NB4 (cell line): ENCODE measurements at regions not wholly inside any gene's neighbourhood (a gene's known extent, or its start where the extent isn't known, plus 50 kb on each side); places are given as distances from the start of the nearest gene placed in this dataset.
"Not testable (repeated sequence)": the region's sequence is repeated elsewhere in the genome, so short reads cannot be mapped to it uniquely, and the experiment has no call there.

Experiments
- DNase-seq: peaks from one replicate; pipeline ENCODE4 v3.0.0; 2010; ENCODE audit warnings: low read depth
- H3K4me3 ChIP-seq: one replicate; pipeline ENCODE4 v1.5.1; 2011; ENCODE audit warnings: mild to moderate bottlenecking, low read depth, low read length, moderate library complexity
- MAX ChIP-seq: IDR thresholded peaks from 2 replicates; pipeline ENCODE4 v1.6.1; 2011; ENCODE audit warnings: low read depth, low read length
- MYC ChIP-seq: IDR thresholded peaks from 2 replicates; pipeline ENCODE4 v1.6.1; 2011; ENCODE audit warnings: low read depth, low read length
- POLR2A ChIP-seq: IDR thresholded peaks from 2 replicates; pipeline ENCODE4 v1.6.1; 2011; ENCODE audit warnings: mild to moderate bottlenecking; ENCODE audit not compliant: insufficient read length; ENCODE audit errors: extremely low read depth
- TF ChIP-seq, protein P1 (sequence below): IDR thresholded peaks from one replicate; pipeline ENCODE4 v1.5.1; 2012; ENCODE audit warnings: low read depth, low read length

DNA sequence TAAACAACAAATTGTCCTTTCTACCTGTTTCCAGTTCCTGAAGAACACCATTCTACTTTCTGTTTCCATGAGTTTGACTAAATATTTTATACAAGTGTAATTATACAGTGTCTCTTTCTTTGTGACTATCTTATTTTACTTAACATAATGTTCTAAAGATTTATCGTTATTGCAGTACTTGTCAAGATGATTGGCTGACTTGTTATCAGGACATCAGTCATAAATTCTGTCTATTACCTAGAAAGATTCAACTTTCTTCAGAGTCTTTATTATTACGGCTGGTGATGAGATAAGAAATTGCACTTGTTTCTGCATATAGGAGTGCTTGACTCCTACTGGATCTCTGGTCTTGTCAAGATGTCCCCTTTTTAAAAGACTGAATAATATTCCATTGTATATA, 93.9 kb upstream of the ZNF92 start:
- TF ChIP-seq MAX: no peak
- TF ChIP-seq, protein P1, sequence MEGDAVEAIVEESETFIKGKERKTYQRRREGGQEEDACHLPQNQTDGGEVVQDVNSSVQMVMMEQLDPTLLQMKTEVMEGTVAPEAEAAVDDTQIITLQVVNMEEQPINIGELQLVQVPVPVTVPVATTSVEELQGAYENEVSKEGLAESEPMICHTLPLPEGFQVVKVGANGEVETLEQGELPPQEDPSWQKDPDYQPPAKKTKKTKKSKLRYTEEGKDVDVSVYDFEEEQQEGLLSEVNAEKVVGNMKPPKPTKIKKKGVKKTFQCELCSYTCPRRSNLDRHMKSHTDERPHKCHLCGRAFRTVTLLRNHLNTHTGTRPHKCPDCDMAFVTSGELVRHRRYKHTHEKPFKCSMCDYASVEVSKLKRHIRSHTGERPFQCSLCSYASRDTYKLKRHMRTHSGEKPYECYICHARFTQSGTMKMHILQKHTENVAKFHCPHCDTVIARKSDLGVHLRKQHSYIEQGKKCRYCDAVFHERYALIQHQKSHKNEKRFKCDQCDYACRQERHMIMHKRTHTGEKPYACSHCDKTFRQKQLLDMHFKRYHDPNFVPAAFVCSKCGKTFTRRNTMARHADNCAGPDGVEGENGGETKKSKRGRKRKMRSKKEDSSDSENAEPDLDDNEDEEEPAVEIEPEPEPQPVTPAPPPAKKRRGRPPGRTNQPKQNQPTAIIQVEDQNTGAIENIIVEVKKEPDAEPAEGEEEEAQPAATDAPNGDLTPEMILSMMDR: no peak
- no peak for TF ChIP-seq MYC
- no peak for TF ChIP-seq POLR2A
- no peak overlapping the region for H3K4me3 ChIP-seq
- DNase-seq: no peak

DNA sequence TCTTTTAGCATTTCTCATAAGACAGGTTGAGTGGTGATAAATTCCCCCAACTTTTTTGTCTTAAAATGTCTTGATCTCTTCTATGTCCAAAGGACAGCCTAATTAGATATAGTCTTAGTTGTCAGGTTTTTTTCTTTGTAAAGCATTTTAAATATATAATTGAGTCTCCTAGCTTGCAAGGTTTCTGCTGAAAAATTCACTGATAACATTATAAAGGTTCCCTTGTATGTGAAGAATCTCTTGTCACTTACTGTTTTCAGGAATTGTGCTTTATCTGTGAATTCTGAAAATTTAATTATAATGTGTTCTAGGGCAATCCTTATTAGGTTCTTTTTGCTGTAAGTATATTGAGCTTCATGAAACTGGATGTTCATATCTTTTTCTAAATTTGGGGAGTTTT, 96.8 kb upstream of the ZNF92 start:
- TF ChIP-seq MAX (no peak), POLR2A (no peak)
- DNase-seq: no peak
- H3K4me3 ChIP-seq: no peak overlapping the region

DNA sequence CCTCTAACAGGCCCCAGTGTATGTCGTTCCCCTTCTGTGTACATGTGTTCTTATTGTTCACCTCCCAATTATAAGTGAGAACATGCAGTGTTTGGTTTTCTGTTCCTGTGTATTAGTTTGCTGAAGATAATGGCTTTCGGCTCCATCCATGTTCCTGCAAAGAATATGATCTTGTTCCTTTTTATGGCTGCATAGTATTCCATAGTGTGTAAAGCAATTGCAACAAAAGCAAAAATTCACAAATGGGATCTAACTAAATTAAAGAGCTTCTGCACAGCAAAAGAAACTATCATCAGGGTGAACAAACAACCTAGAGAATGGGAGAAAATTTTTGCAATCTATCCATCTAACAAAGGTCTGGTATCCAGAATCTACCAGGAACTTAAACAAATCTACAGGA, 102.2 kb upstream of the ZNF92 start:
- H3K4me3 ChIP-seq, DNase-seq: not testable (repeated sequence)

- peak; percentile 93 for DNase-seq
- peak overlapping the region; percentile 73 for H3K4me3 ChIP-seq
- TF ChIP-seq POLR2A (peak; percentile 19), MYC (no peak), MAX (no peak)
- TF ChIP-seq, protein P1: no peak
These were observed 104.4 kb upstream of the ZNF92 start for GRCh38 chr7:65269150-65269856.

GRCh38 chr7:65268782-65269149, 104.9 kb upstream of the ZNF92 start:
- H3K4me3 ChIP-seq: no peak overlapping the region
- TF ChIP-seq MAX: no peak
- TF ChIP-seq MYC: no peak
- TF ChIP-seq, protein P1: no peak
- TF ChIP-seq POLR2A: no peak
- no peak for DNase-seq

DNA sequence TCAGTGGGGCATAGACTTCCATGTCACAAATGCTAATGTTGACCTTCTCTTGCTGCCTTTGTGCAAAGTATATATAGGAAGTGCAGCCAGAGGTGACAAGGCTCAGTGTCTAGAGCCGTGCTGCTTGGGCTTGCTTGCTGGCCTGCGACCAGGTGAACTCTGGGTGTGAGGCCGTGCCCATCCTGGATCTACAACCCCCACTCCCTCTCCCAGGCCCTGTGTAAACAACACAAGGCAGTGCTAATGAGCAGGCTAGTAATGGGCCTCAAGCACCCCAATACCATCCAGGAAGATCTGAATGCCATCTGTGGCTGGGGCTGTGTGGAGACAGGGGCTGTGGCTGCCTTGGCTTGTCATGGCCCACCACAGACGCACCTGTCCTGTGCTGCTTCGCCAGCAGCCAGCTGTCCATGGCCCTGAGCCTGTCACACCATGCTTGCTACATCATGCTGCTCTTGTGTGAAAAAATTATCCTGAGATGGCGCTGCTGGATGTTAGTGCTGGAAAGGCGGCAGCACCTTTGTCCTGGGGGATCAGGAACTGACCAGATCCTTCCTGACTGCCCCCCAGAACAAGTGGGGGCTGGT, 107.6 kb upstream of the ZNF92 start:
- no peak for DNase-seq
- H3K4me3 ChIP-seq: no peak overlapping the region
- TF ChIP-seq, protein P1: no peak
- TF ChIP-seq MYC (no peak), POLR2A (no peak), MAX (no peak)
